CD14-positive monocyte (primary cell): ENCODE measurements at regions not wholly inside any gene's neighbourhood (a gene's known extent, or its start where the extent isn't known, plus 50 kb on each side); places are given as distances from the start of the nearest gene placed in this dataset.

Source experiments
- DNase-seq, 3 donors: peaks; one replicate each; pipeline ENCODE4 v3.0.0-alpha.2; 2011 to 2022
- H2AFZ ChIP-seq: 2 replicates; pipeline ENCODE4 v1.6.0; 2012; ENCODE audit warnings: mild to moderate bottlenecking, low read depth, low read length, inconsistent platforms; ENCODE audit not compliant: insufficient read depth, poor library complexity, severe bottlenecking
- H3K27ac ChIP-seq, 2 donors: 1 replicate in 1 of 2; 2 replicates in 1 of 2; pipeline ENCODE4 v1.5.1; 2012 to 2013; ENCODE audit warnings: low read length in 2 of 2, control low read depth in 1 of 2, inconsistent platforms in 1 of 2, low read depth in 1 of 2, mild to moderate bottlenecking in 1 of 2
- H3K27me3 ChIP-seq, 2 donors: one replicate each; pipeline versions ENCODE4 v1.6.0 to v1.6.1; 2011 to 2013; ENCODE audit warnings: low read length in 2 of 2; ENCODE audit not compliant: control insufficient read depth in 2 of 2, insufficient read depth in 2 of 2
- H3K36me3 ChIP-seq, 2 donors: replicated peaks in 1 of 2; 1 replicate in 1 of 2; 2 replicates in 1 of 2; pipeline versions ENCODE4 v1.5.1 to v1.6.1; 2012 to 2013; ENCODE audit warnings: low read length in 2 of 2, control low read depth in 1 of 2, inconsistent platforms in 1 of 2, mild to moderate bottlenecking in 1 of 2; ENCODE audit not compliant: insufficient read depth in 2 of 2, control insufficient read depth in 1 of 2
- H3K4me1 ChIP-seq, 2 donors: 1 replicate in 1 of 2; 2 replicates in 1 of 2; pipeline versions ENCODE4 v1.5.1 to v1.6.1; 2012 to 2013; ENCODE audit warnings: low read length in 2 of 2, control low read depth in 1 of 2, inconsistent platforms in 1 of 2, mild to moderate bottlenecking in 1 of 2, moderate library complexity in 1 of 2; ENCODE audit not compliant: insufficient read depth in 2 of 2, control insufficient read depth in 1 of 2
- H3K4me2 ChIP-seq: replicated peaks from 2 replicates; pipeline ENCODE3; 2012; ENCODE audit warnings: low read length, moderate library complexity, mild to moderate bottlenecking; ENCODE audit not compliant: poor library complexity, severe bottlenecking; ENCODE audit errors: extremely low read depth
- H3K4me3 ChIP-seq, 3 experiments: fragments of 200-600 bp in 1 of 3; sonication (generic) in 1 of 3; replicated peaks in 1 of 3; 1 replicate in 2 of 3; 2 replicates in 1 of 3; pipeline ENCODE4 v1.5.1; 2011 to 2013; ENCODE audit warnings: low read length in 3 of 3, mild to moderate bottlenecking in 3 of 3, control low read depth in 2 of 3, low read depth in 2 of 3, inconsistent platforms in 1 of 3, moderate library complexity in 1 of 3
- H3K79me2 ChIP-seq: 2 replicates; pipeline ENCODE4 v1.6.0; 2012; ENCODE audit warnings: mild to moderate bottlenecking, control low read depth, inconsistent platforms, low read length, moderate library complexity; ENCODE audit not compliant: insufficient read depth
- H3K9ac ChIP-seq: 2 replicates; pipeline ENCODE4 v1.6.0; 2017; ENCODE audit warnings: low read length, mild to moderate bottlenecking; ENCODE audit not compliant: insufficient read depth, poor library complexity, severe bottlenecking
- H3K9me3 ChIP-seq, 2 donors: replicated peaks in 1 of 2; 1 replicate in 1 of 2; 2 replicates in 1 of 2; pipeline versions ENCODE4 v1.5.1 to v1.6.1; 2012 to 2013; ENCODE audit warnings: low read length in 2 of 2, control low read depth in 1 of 2; ENCODE audit not compliant: control insufficient read depth in 1 of 2, insufficient read depth in 1 of 2
- H4K20me1 ChIP-seq: 2 replicates; pipeline ENCODE4 v1.6.0; 2012; ENCODE audit warnings: mild to moderate bottlenecking, low read length, control low read depth, moderate library complexity; ENCODE audit not compliant: insufficient read depth
- H3K27ac Mint-ChIP-seq, 7 donors: one replicate each; pipeline ENCODE4 v1.8.0; 2020; ENCODE audit warnings: mild to moderate bottlenecking in 7 of 7, mixed read lengths in 7 of 7, moderate library complexity in 6 of 7, inconsistent platforms in 2 of 7
- H3K27me3 Mint-ChIP-seq, 3 donors: one replicate each; pipeline ENCODE4 v1.8.0; 2021 to 2022; ENCODE audit warnings: low read depth in 3 of 3, mild to moderate bottlenecking in 3 of 3, mixed read lengths in 3 of 3, moderate library complexity in 3 of 3, inconsistent platforms in 1 of 3
- H3K36me3 Mint-ChIP-seq, 2 donors: one replicate each; pipeline ENCODE4 v1.8.0; 2020; ENCODE audit warnings: mixed read lengths in 2 of 2, inconsistent platforms in 1 of 2, mild to moderate bottlenecking in 1 of 2
- H3K4me1 Mint-ChIP-seq: one replicate; pipeline ENCODE4 v1.8.0; 2020; ENCODE audit warnings: mild to moderate bottlenecking, mixed read lengths
- H3K4me3 Mint-ChIP-seq, 2 donors: one replicate each; pipeline ENCODE4 v1.8.0; 2020; ENCODE audit warnings: mild to moderate bottlenecking in 2 of 2, mixed read lengths in 2 of 2, moderate library complexity in 1 of 2
- H3K9me3 Mint-ChIP-seq, 7 donors: one replicate each; pipeline ENCODE4 v1.8.0; 2020 to 2022; ENCODE audit warnings: mixed read lengths in 7 of 7, mild to moderate bottlenecking in 6 of 7, moderate library complexity in 6 of 7, inconsistent platforms in 2 of 7
- CTCF ChIP-seq: fragments of 200-600 bp; IDR thresholded peaks from one replicate; pipeline ENCODE4 v1.8.0; 2022; ENCODE audit warnings: antibody characterized with exemption, mild to moderate bottlenecking
- WGBS: methylation state at CpG from one replicate; pipeline ENCODE4 v1.1.5; 2013; ENCODE audit warnings: missing lambda C conversion rate; ENCODE audit not compliant: insufficient coverage; 5-methylcytosine and 5-hydroxymethylcytosine counted together
- intact Hi-C, 2 donors: fragments of 100-400 bp; cut with micrococcal nuclease; formaldehyde crosslinking; loops; one replicate each; pipeline versions ENCODE4 v1.15.0 to v1.15.1; 2023

- DNase-seq = no peak
- Histone ChIP-seq H3K4me2 (no peak overlapping the region), H4K20me1 (no peaks in the 10 kb centered on the region), H3K79me2 (no peaks in the 10 kb centered on the region), H3K36me3 (no peaks in the 10 kb centered on the region), H3K4me1 (no peaks in the 10 kb centered on the region), H3K9me3 (peaks cover 3 to 4% of the 10 kb centered on the region in 2 donors), H3K4me3 (no peak overlapping the region), H3K9ac (no peak overlapping the region), H3K27me3 (no peaks in the 10 kb centered on the region), H2AFZ (no peak overlapping the region), H3K27ac (no peak overlapping the region)
- no peak overlapping the region for H3K4me3 Mint-ChIP-seq
- intact Hi-C loops = no loop called here
- H3K4me1 Mint-ChIP-seq = no peaks in the 10 kb centered on the region
- no peak overlapping the region for H3K27ac Mint-ChIP-seq
- H3K9me3 Mint-ChIP-seq = peaks cover 0 to 5% (median 3%) of the 10 kb centered on the region in 7 donors
- WGBS = no CpG with 5 or more reads among the region's 1 CpG
- no peaks in the 10 kb centered on the region for H3K36me3 Mint-ChIP-seq
- H3K27me3 Mint-ChIP-seq = peaks cover 0 to 2% (median 0%) of the 10 kb centered on the region in 3 donors
- TF ChIP-seq CTCF = no peak
Measured at GRCh38 chr7:52838981-52839411, 196.4 kb upstream of the POM121L12 start.

GRCh38 chr7:52831321-52831720 is 204.1 kb upstream of the POM121L12 start:
- H4K20me1 ChIP-seq = no peaks in the 10 kb centered on the region
- Mint-ChIP-seq H3K4me3 (no peak overlapping the region), H3K9me3 (peaks cover 0 to 6% (median 3%) of the 10 kb centered on the region in 7 donors), H3K4me1 (no peaks in the 10 kb centered on the region), H3K27ac (no peak overlapping the region), H3K27me3 (no peaks in the 10 kb centered on the region), H3K36me3 (no peaks in the 10 kb centered on the region)
- no peak overlapping the region for H3K4me2 ChIP-seq
- DNase-seq = no peak
- intact Hi-C loops = no loop called here
- H3K9ac ChIP-seq = no peak overlapping the region
- WGBS = 17% methylated on average over 1 of the region's 5 CpGs
- no peaks in the 10 kb centered on the region for H3K4me1 ChIP-seq
- no peak overlapping the region for H3K27ac ChIP-seq
- no peak overlapping the region for H2AFZ ChIP-seq
- no peaks in the 10 kb centered on the region for H3K27me3 ChIP-seq
- no peak overlapping the region for H3K4me3 ChIP-seq
- no peak for TF ChIP-seq CTCF
- no peaks in the 10 kb centered on the region for H3K79me2 ChIP-seq
- H3K9me3 ChIP-seq = no peaks in the 10 kb centered on the region
- H3K36me3 ChIP-seq = no peaks in the 10 kb centered on the region
